Naive thymus-derived CD4-positive, alpha-beta T cell (primary cell): ENCODE measurements at regions not wholly inside any gene's neighbourhood (a gene's known extent, or its start where the extent isn't known, plus 50 kb on each side); places are given as distances from the start of the nearest gene placed in this dataset.
"Not testable (repeated sequence)": the region's sequence is repeated elsewhere in the genome, so short reads cannot be mapped to it uniquely, and the experiment has no call there.

Experiments used
- ATAC-seq: fragments of 150-1000 bp; cut with Tn5 transposase; 2 replicates; pipeline ENCODE4 v1.10.0; 2021; ENCODE audit warnings: mild to moderate bottlenecking, moderate library complexity
- CTCF ChIA-PET: fragments of 350-600 bp; sonication (Branson Sonifier 250); formaldehyde crosslinking; loops from one replicate; lab custom pipeline; 2021; ENCODE audit warnings: antibody characterized with exemption; lab: Charles Lee
- POLR2A ChIA-PET: fragments of 350-600 bp; sonication (Branson Sonifier 250); formaldehyde crosslinking; loops from one replicate; lab custom pipeline; 2021; ENCODE audit warnings: antibody characterized with exemption, inconsistent platforms; lab: Charles Lee
- DNase-seq, 9 donors: peaks; one replicate each; pipeline versions ENCODE4 v3.0.0 to v3.0.0-alpha.2; 2020 to 2022; ENCODE audit warnings: mixed read lengths in 1 of 9
- H3K27ac ChIP-seq: one replicate; pipeline ENCODE4 v1.7.0; 2013; ENCODE audit warnings: mild to moderate bottlenecking, low read depth, low read length, moderate library complexity
- H3K27me3 ChIP-seq, 2 donors: one replicate each; pipeline ENCODE4 v1.7.0; 2013; ENCODE audit warnings: low read length in 2 of 2, mild to moderate bottlenecking in 2 of 2, moderate library complexity in 2 of 2; ENCODE audit not compliant: control insufficient read depth in 2 of 2, insufficient read depth in 2 of 2
- H3K36me3 ChIP-seq, 3 experiments: 1 replicate in 2 of 3; 2 replicates in 1 of 3; pipeline ENCODE4 v1.7.0; 2013; ENCODE audit warnings: low read length in 3 of 3, mild to moderate bottlenecking in 3 of 3, moderate library complexity in 1 of 3; ENCODE audit not compliant: insufficient read depth in 3 of 3, control insufficient read depth in 2 of 3
- H3K4me1 ChIP-seq, 2 donors: one replicate each; pipeline ENCODE4 v1.7.0; 2013; ENCODE audit warnings: low read length in 2 of 2, mild to moderate bottlenecking in 2 of 2, moderate library complexity in 1 of 2; ENCODE audit not compliant: control insufficient read depth in 2 of 2, insufficient read depth in 2 of 2
- H3K4me3 ChIP-seq: 2 replicates; pipeline ENCODE4 v1.7.0; 2013; ENCODE audit warnings: mild to moderate bottlenecking, low read length
- H3K9me3 ChIP-seq, 3 experiments: 1 replicate in 2 of 3; 2 replicates in 1 of 3; pipeline ENCODE4 v1.7.0; 2013; ENCODE audit warnings: low read length in 3 of 3; ENCODE audit not compliant: control insufficient read depth in 2 of 3
- H3K27ac Mint-ChIP-seq, 9 donors: one replicate each; pipeline ENCODE4 v1.8.0; 2020 to 2022; ENCODE audit warnings: mixed read lengths in 9 of 9, mild to moderate bottlenecking in 8 of 9, moderate library complexity in 5 of 9, inconsistent platforms in 2 of 9
- H3K27me3 Mint-ChIP-seq, 5 donors: one replicate each; pipeline ENCODE4 v1.8.0; 2021 to 2022; ENCODE audit warnings: mixed read lengths in 5 of 5, mild to moderate bottlenecking in 1 of 5
- H3K36me3 Mint-ChIP-seq, 5 donors: one replicate each; pipeline ENCODE4 v1.8.0; 2020 to 2022; ENCODE audit warnings: mixed read lengths in 5 of 5, mild to moderate bottlenecking in 3 of 5, inconsistent platforms in 1 of 5
- H3K4me1 Mint-ChIP-seq, 7 donors: one replicate each; pipeline ENCODE4 v1.8.0; 2020 to 2022; ENCODE audit warnings: mixed read lengths in 7 of 7, mild to moderate bottlenecking in 3 of 7, inconsistent platforms in 1 of 7
- H3K4me3 Mint-ChIP-seq, 10 donors: one replicate each; pipeline ENCODE4 v1.8.0; 2020 to 2022; ENCODE audit warnings: mild to moderate bottlenecking in 10 of 10, mixed read lengths in 10 of 10, moderate library complexity in 6 of 10, inconsistent platforms in 2 of 10
- H3K9me3 Mint-ChIP-seq, 11 donors: one replicate each; pipeline ENCODE4 v1.8.0; 2020 to 2022; ENCODE audit warnings: mixed read lengths in 11 of 11, mild to moderate bottlenecking in 4 of 11, inconsistent platforms in 1 of 11, moderate library complexity in 1 of 11
- intact Hi-C, 2 donors: fragments of 100-400 bp; cut with micrococcal nuclease; formaldehyde crosslinking; loops; one replicate each; pipeline ENCODE4 v1.15.1; 2023

DNA sequence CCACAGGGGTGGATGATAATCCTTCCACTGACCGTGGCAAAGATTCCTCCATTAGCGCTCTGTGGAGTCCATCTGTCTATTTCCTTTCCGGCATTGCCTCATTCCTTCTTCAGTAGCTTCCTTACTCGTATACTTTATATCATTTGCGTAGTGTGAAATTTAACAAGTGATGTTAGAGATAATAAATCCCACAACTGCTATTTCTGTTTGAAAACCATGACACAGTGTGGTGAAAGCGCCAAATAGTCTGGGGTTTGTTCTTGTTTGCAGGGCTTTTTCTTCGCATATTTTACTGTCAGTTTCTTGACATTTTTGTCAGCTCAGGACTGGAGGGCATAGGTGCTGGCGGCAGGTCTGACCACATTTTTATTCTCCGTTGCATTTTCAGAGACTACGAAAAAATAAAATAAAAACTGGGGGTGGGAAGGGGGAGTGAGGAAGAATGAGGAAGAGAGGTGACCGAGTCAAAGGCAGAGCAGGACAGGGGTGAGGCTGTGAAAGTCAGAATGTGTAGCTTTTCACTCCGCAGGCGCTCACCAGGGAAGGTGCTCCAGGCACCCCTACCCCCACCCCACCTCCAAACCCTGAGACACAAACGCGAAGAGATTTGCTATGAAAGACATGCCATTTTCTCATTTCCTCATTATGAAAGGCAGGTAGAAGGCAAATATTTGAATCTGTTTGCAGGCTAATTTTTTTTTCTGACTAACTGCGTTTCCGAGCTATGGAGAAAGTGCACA is 965.0 kb downstream of the MCTP2 start:
- intact Hi-C loops: no loop called here
- no peaks in the 10 kb centered on the region for H3K27me3 ChIP-seq
- H3K27ac ChIP-seq: no peak overlapping the region
- Mint-ChIP-seq H3K27me3 (peaks cover 0 to 16% (median 9%) of the 10 kb centered on the region in 5 donors), H3K4me1 (no peaks in the 10 kb centered on the region), H3K27ac (no peak overlapping the region), H3K4me3 (peak overlapping the region in 1 of 10 donors; percentile 0), H3K9me3 (peaks cover 0 to 22% (median 5%) of the 10 kb centered on the region in 11 donors), H3K36me3 (no peaks in the 10 kb centered on the region)
- no peaks in the 10 kb centered on the region for H3K36me3 ChIP-seq
- H3K4me3 ChIP-seq: no peak overlapping the region
- H3K4me1 ChIP-seq: no peaks in the 10 kb centered on the region
- CTCF ChIA-PET: no interaction called here
- ATAC-seq (no peak), DNase-seq (no peak)
- no peaks in the 10 kb centered on the region for H3K9me3 ChIP-seq
- POLR2A ChIA-PET: interaction anchor here (0.7 kb wide), 1 partner anchor 368 kb away, joined by 3 read pairs; no protein-coding TSS in a partner anchor

DNA sequence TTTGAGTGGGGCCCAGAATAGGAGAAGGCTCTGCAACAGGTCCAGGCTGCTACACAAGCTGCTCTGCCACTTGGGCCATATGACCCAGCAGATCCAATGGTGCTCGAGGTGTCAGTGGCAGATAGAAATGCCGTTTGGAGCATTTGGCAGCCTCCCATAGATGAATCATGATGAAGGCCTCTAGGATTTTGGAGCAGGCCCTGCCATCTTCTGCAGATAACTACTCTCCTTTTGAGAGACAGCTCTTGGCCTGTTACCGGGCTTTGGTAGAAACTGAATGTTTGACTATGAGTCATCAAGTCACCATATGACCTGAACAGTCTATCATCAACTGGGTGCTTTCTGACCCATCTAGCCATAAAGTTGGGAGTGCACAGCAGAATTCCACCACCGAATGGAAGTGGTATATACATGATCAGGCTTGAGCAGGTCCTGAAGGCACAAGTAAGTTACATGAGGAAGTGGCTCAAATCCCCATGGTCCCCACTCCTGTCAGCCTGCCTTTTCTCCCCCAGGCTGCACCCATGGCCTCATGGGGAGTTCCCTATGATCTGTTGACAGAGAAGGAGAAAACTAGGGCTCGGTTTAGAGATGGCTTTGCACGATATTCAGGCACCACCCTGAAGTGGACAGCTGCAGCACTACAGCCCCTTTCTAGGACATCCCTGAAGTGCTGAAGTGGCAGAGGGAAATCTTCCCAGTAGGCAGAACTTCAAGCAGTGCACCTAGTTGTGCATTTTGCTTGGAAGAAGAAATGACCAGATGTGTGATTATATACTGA is 971.4 kb downstream of the MCTP2 start:
- Mint-ChIP-seq H3K27me3 (peaks cover 0 to 5% (median 4%) of the 10 kb centered on the region in 5 donors), H3K4me3 (no peak overlapping the region), H3K9me3 (peaks cover 7 to 60% (median 16%) of the 10 kb centered on the region in 11 donors), H3K36me3 (no peaks in the 10 kb centered on the region), H3K4me1 (no peaks in the 10 kb centered on the region), H3K27ac (no peak overlapping the region)
- H3K36me3 ChIP-seq: no peaks in the 10 kb centered on the region
- ATAC-seq (no peak), DNase-seq (no peak)
- ChIA-PET CTCF (no interaction called here), POLR2A (no interaction called here)
- no peak overlapping the region for H3K4me3 ChIP-seq
- no peaks in the 10 kb centered on the region for H3K9me3 ChIP-seq
- intact Hi-C loops: no loop called here
- no peaks in the 10 kb centered on the region for H3K4me1 ChIP-seq
- H3K27me3 ChIP-seq: no peaks in the 10 kb centered on the region
- no peak overlapping the region for H3K27ac ChIP-seq

DNA sequence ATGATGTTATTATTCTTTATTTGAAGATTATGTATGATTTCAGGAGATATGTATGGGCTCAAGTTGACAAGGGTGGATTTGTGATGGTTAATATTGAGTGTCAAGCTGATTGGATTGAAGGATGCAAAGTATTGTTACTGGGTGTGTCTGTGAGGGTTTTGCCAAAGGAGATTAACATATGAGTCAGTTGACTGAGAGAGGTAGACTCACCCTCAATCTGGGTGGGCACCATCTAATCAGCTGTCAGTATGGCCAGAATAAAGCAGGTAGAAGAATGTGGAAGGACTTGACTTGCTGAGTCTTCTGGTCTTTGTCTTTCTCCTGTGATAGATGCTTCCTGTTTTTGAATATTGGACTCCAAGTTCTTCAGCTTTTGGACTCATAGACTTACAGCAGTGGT is 973.7 kb downstream of the MCTP2 start:
- H3K27me3 Mint-ChIP-seq: peaks cover 0 to 6% (median 4%) of the 10 kb centered on the region in 5 donors
- Histone ChIP-seq H3K4me3 (no peak overlapping the region), H3K36me3 (no peaks in the 10 kb centered on the region), H3K4me1 (no peaks in the 10 kb centered on the region), H3K27ac (no peak overlapping the region), H3K27me3 (no peaks in the 10 kb centered on the region), H3K9me3 (no peaks in the 10 kb centered on the region)
- H3K9me3 Mint-ChIP-seq: peaks cover 7 to 56% (median 21%) of the 10 kb centered on the region in 11 donors
- H3K4me3 Mint-ChIP-seq: no peak overlapping the region
- ATAC-seq (no peak), DNase-seq (no peak)
- no peaks in the 10 kb centered on the region for H3K36me3 Mint-ChIP-seq
- H3K27ac Mint-ChIP-seq: no peak overlapping the region
- no peaks in the 10 kb centered on the region for H3K4me1 Mint-ChIP-seq
- intact Hi-C loops: no loop called here
- ChIA-PET POLR2A (no interaction called here), CTCF (no interaction called here)

DNA sequence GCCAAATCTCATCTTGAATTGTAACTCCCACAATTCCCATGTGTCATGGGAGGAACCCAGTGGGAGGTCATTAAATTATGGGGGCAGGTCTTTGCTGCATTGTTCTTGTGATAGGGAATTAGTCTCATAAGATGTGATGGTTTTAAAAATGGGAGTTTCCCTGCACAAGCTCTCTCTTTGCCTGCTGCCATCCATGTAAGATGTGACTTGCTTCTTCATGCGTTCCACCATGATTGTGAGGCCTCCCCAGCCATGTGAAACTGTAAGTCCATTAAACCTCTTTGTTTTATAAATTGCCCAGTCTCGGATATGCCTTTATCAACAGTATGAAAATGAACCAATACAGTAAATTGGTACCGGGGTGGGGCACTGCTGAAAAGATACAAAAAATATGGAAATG is 974.5 kb downstream of the MCTP2 start:
- DNase-seq, H3K27ac Mint-ChIP-seq, H3K36me3 ChIP-seq, H3K36me3 Mint-ChIP-seq, intact Hi-C loops, CTCF ChIA-PET, H3K4me3 ChIP-seq, POLR2A ChIA-PET, H3K4me3 Mint-ChIP-seq, H3K27ac ChIP-seq, H3K4me1 ChIP-seq, H3K9me3 ChIP-seq, ATAC-seq, H3K27me3 ChIP-seq, H3K4me1 Mint-ChIP-seq: not testable (repeated sequence)
- Mint-ChIP-seq H3K9me3 (peaks cover 5 to 53% (median 18%) of the 10 kb centered on the region in 11 donors), H3K27me3 (peaks cover 0 to 10% (median 4%) of the 10 kb centered on the region in 5 donors)

DNA sequence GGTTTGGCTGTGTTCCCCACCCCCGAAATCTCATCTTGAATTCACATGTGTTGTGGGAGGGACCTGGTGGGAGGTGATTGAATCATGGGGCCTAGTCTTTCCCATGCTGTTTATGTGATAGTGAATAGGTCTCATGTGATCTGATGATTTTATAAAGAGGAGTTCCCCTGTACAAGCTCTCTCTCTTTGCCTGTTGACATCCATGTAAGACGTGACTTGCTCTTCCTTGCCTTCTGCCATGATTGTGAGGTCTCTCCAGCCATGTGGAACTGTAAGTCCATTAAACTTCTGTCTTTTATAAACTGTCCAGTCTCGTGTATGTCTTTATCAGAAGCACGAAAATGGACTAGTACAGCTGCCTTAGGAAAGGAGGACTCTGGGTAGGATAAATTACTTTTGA is 976.7 kb downstream of the MCTP2 start:
- Mint-ChIP-seq H3K36me3 (no peaks in the 10 kb centered on the region), H3K4me3 (no peak overlapping the region), H3K27ac (no peak overlapping the region), H3K4me1 (no peaks in the 10 kb centered on the region), H3K9me3 (peaks cover 5 to 47% (median 13%) of the 10 kb centered on the region in 11 donors), H3K27me3 (peaks cover 0 to 10% (median 3%) of the 10 kb centered on the region in 5 donors)
- no peaks in the 10 kb centered on the region for H3K27me3 ChIP-seq
- no peaks in the 10 kb centered on the region for H3K36me3 ChIP-seq
- H3K4me1 ChIP-seq: no peaks in the 10 kb centered on the region
- no peaks in the 10 kb centered on the region for H3K9me3 ChIP-seq
- ATAC-seq: no peak
- H3K4me3 ChIP-seq: no peak overlapping the region
- no peak overlapping the region for H3K27ac ChIP-seq
- POLR2A ChIA-PET: no interaction called here
- DNase-seq: no peak
- CTCF ChIA-PET: no interaction called here
- intact Hi-C loops: no loop called here

GRCh38 chr15:95208988-95209387 is 977.6 kb downstream of the MCTP2 start:
- no peak for ATAC-seq
- Mint-ChIP-seq H3K4me3 (no peak overlapping the region), H3K9me3 (peaks cover 5 to 44% (median 12%) of the 10 kb centered on the region in 11 donors), H3K27ac (no peak overlapping the region), H3K27me3 (peaks cover 0 to 10% (median 0%) of the 10 kb centered on the region in 5 donors), H3K4me1 (no peaks in the 10 kb centered on the region), H3K36me3 (no peaks in the 10 kb centered on the region)
- no peak for DNase-seq
- ChIA-PET CTCF (no interaction called here), POLR2A (no interaction called here)
- intact Hi-C loops: no loop called here
- Histone ChIP-seq H3K9me3 (no peaks in the 10 kb centered on the region), H3K4me1 (no peaks in the 10 kb centered on the region), H3K36me3 (no peaks in the 10 kb centered on the region), H3K27me3 (no peaks in the 10 kb centered on the region), H3K4me3 (no peak overlapping the region), H3K27ac (no peak overlapping the region)
